Panc1 (cell line): ENCODE measurements at regions not wholly inside any gene's neighbourhood (a gene's known extent, or its start where the extent isn't known, plus 50 kb on each side); places are given as distances from the start of the nearest gene placed in this dataset.

ENCODE experiments used
- ATAC-seq: fragments of 200-7000 bp; cut with Tn5 transposase; 2 replicates; pipeline ENCODE4 v1.9.1; 2020; ENCODE audit warnings: mild to moderate bottlenecking, moderate library complexity
- BruUV-seq: library from RNA; stranded (reverse); fragments of 400-500 nt; replicated peaks from 2 replicates; lab custom pipeline; 2021; lab: Mats Ljungman, UMichigan
- CTCF ChIA-PET: fragments of 300-600 bp; sonication (Branson Sonifier 250); formaldehyde crosslinking; loops from one replicate; lab custom pipeline; 2022; ENCODE audit warnings: antibody characterized with exemption; lab: Charles Lee
- POLR2A ChIA-PET: fragments of 300-600 bp; sonication (Branson Sonifier 250); formaldehyde crosslinking; loops from one replicate; lab custom pipeline; 2022; ENCODE audit warnings: antibody characterized with exemption; lab: Charles Lee
- DNase-seq: peaks from one replicate; pipeline ENCODE4 v3.0.0-alpha.2; 2010; ENCODE audit warnings: low read depth, low spot score
- H3K27ac ChIP-seq: 2 replicates; pipeline ENCODE4 v1.5.1; 2011; ENCODE audit warnings: mild to moderate bottlenecking, low read length, inconsistent platforms
- H3K27me3 ChIP-seq: fragments of 200-500 bp; sonication (Bioruptor generic); 2 replicates; pipeline ENCODE4 v1.6.0; 2014; ENCODE audit warnings: low read length, inconsistent platforms; ENCODE audit not compliant: control insufficient read depth, insufficient read depth
- H3K36me3 ChIP-seq: fragments of 200-500 bp; sonication (Bioruptor generic); 2 replicates; pipeline ENCODE4 v1.5.1; 2014; ENCODE audit warnings: inconsistent platforms, mild to moderate bottlenecking, low read length, moderate library complexity; ENCODE audit not compliant: control insufficient read depth, insufficient read depth
- H3K4me1 ChIP-seq: 2 replicates; pipeline ENCODE4 v1.5.1; 2011; ENCODE audit warnings: inconsistent platforms, mild to moderate bottlenecking, low read length, moderate library complexity; ENCODE audit not compliant: control insufficient read depth, insufficient read depth
- H3K4me3 ChIP-seq, 2 experiments: 2 replicates each; pipeline ENCODE4 v1.5.1; 2011 to 2012; ENCODE audit warnings: low read depth in 2 of 2, low read length in 2 of 2, mild to moderate bottlenecking in 2 of 2, inconsistent platforms in 1 of 2, moderate library complexity in 1 of 2
- H3K9me3 ChIP-seq: fragments of 200-500 bp; sonication (Bioruptor generic); 2 replicates; pipeline ENCODE4 v1.5.1; 2014; ENCODE audit warnings: low read depth, mild to moderate bottlenecking, inconsistent platforms, low read length, moderate library complexity; ENCODE audit not compliant: control insufficient read depth, insufficient read depth
- POLR2AphosphoS5 ChIP-seq: IDR thresholded peaks from 2 replicates; pipeline ENCODE4 v1.6.1; 2012; ENCODE audit warnings: mild to moderate bottlenecking, low read depth, low read length, moderate library complexity
- SIN3A ChIP-seq: IDR thresholded peaks from 2 replicates; pipeline ENCODE4 v1.6.1; 2012; ENCODE audit warnings: low read depth, mild to moderate bottlenecking, low read length, moderate library complexity, borderline replicate concordance; ENCODE audit not compliant: insufficient read depth
- TCF7L2 ChIP-seq: IDR thresholded peaks from 2 replicates; pipeline ENCODE4 v1.6.1; 2011; ENCODE audit warnings: mild to moderate bottlenecking, low read depth, low read length, inconsistent platforms
- in situ Hi-C: cut with HindIII; loops from 2 replicates; pipeline ENCODE4 v1.10.0; 2016; ENCODE audit warnings: low sequenced_read_pairs, low pct_unique_long_range_greater_than_20kb
- intact Hi-C: fragments of 100-400 bp; cut with micrococcal nuclease; formaldehyde crosslinking; loops from one replicate; pipeline ENCODE4 v1.10.0; 2022; ENCODE audit not compliant: unreplicated experiment
- TF ChIP-seq, protein P1 (sequence below), 2 experiments: IDR thresholded peaks; 2 replicates each; pipeline ENCODE4 v1.6.1; 2011 to 2012; ENCODE audit warnings: low read depth in 2 of 2, control low read depth in 1 of 2, low read length in 1 of 2, mild to moderate bottlenecking in 1 of 2, moderate library complexity in 1 of 2; ENCODE audit not compliant: insufficient read depth in 1 of 2
- TF ChIP-seq, protein P2 (sequence below): fragments of 450-650 bp; IDR thresholded peaks from 2 replicates; pipeline ENCODE4 v1.5.1; 2017; ENCODE audit warnings: mild to moderate bottlenecking

DNA sequence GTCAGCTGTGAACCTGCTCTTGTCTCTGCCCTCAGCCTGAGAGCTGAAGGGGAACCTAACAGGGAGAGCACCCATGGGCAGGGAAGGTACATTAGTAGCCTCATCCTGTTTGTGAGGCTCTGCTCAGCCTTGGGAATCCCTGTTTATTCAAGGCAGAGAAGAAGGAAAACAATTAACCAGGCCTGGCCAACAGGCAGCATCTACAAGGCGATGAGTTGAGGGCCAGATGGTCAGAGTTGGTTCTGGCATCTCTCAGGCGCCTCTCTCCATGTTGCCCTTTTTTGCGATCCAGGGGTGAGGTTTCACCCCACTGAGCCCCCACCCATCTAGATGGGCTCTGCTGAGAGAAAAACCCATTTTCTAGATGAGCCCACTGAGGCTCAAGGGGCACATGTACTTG is 54.0 kb upstream of the TOP3B start:
- no peaks in the 10 kb centered on the region for H3K9me3 ChIP-seq
- H3K36me3 ChIP-seq: no peaks in the 10 kb centered on the region
- no peak overlapping the region for H3K4me3 ChIP-seq
- no peak overlapping the region for H3K27ac ChIP-seq
- DNase-seq: no peak
- TF ChIP-seq, protein P1, sequence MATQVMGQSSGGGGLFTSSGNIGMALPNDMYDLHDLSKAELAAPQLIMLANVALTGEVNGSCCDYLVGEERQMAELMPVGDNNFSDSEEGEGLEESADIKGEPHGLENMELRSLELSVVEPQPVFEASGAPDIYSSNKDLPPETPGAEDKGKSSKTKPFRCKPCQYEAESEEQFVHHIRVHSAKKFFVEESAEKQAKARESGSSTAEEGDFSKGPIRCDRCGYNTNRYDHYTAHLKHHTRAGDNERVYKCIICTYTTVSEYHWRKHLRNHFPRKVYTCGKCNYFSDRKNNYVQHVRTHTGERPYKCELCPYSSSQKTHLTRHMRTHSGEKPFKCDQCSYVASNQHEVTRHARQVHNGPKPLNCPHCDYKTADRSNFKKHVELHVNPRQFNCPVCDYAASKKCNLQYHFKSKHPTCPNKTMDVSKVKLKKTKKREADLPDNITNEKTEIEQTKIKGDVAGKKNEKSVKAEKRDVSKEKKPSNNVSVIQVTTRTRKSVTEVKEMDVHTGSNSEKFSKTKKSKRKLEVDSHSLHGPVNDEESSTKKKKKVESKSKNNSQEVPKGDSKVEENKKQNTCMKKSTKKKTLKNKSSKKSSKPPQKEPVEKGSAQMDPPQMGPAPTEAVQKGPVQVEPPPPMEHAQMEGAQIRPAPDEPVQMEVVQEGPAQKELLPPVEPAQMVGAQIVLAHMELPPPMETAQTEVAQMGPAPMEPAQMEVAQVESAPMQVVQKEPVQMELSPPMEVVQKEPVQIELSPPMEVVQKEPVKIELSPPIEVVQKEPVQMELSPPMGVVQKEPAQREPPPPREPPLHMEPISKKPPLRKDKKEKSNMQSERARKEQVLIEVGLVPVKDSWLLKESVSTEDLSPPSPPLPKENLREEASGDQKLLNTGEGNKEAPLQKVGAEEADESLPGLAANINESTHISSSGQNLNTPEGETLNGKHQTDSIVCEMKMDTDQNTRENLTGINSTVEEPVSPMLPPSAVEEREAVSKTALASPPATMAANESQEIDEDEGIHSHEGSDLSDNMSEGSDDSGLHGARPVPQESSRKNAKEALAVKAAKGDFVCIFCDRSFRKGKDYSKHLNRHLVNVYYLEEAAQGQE (IDR thresholded peaks at IDR 0.05; ENCODE audit: insufficient read depth in 1 of 2, low read depth in 2 of 2, low read length in 1 of 2): no peak
- no peaks in the 10 kb centered on the region; the same call in 1 of the 2 replicates for H3K27me3 ChIP-seq
- intact Hi-C loops: no loop called here
- POLR2A ChIA-PET: no interaction called here
- CTCF ChIA-PET: interaction anchor here (0.5 kb wide), 1 partner anchor 713 kb away, joined by 3 read pairs; no protein-coding TSS in a partner anchor
- ATAC-seq: no peak
- H3K4me1 ChIP-seq: no peaks in the 10 kb centered on the region
- no TSS peak for BruUV-seq
- in situ Hi-C loops: no loop called here

DNA sequence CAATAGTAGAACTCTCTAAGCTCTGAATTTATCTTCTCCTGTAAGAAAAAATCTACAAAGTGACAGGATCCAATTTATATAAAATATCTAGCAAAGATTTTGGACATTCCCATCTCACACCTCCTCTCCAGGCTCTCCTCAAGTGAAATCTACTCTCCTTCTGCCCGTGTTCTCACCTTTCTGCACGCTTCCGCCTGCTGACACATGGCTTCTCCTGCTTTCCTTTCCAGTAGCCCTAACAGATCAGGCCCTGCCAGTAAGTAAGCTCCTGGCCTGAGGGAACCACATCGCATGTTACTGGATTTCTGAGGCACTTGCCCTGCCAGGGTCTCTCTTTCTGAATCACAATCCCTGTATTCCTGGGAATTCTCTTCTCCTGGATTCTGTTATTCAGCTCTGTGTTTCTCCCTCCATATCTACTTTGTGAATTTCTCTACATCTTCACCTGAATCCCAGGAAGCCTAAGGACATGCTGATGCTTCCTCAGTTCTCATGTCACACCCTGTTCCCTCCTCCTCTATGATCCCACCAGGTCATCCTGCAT is 53.3 kb upstream of the TOP3B start:
- in situ Hi-C loops: no loop called here
- no peaks in the 10 kb centered on the region for H3K9me3 ChIP-seq
- POLR2A ChIA-PET: no interaction called here
- ATAC-seq: no peak
- H3K27me3 ChIP-seq: no peaks in the 10 kb centered on the region; the same call in 1 of the 2 replicates
- no peaks in the 10 kb centered on the region for H3K36me3 ChIP-seq
- no peak for TF ChIP-seq POLR2AphosphoS5
- TF ChIP-seq, protein P1 (IDR thresholded peaks at IDR 0.05; ENCODE audit: insufficient read depth in 1 of 2, low read depth in 2 of 2, low read length in 1 of 2): no peak
- TF ChIP-seq SIN3A: no peak
- no peak for TF ChIP-seq TCF7L2
- TF ChIP-seq, protein P2, sequence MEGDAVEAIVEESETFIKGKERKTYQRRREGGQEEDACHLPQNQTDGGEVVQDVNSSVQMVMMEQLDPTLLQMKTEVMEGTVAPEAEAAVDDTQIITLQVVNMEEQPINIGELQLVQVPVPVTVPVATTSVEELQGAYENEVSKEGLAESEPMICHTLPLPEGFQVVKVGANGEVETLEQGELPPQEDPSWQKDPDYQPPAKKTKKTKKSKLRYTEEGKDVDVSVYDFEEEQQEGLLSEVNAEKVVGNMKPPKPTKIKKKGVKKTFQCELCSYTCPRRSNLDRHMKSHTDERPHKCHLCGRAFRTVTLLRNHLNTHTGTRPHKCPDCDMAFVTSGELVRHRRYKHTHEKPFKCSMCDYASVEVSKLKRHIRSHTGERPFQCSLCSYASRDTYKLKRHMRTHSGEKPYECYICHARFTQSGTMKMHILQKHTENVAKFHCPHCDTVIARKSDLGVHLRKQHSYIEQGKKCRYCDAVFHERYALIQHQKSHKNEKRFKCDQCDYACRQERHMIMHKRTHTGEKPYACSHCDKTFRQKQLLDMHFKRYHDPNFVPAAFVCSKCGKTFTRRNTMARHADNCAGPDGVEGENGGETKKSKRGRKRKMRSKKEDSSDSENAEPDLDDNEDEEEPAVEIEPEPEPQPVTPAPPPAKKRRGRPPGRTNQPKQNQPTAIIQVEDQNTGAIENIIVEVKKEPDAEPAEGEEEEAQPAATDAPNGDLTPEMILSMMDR: no peak
- H3K27ac ChIP-seq: no peak overlapping the region
- no peak overlapping the region for H3K4me3 ChIP-seq
- DNase-seq: no peak
- H3K4me1 ChIP-seq: no peaks in the 10 kb centered on the region
- CTCF ChIA-PET: no interaction called here
- BruUV-seq: no TSS peak
- intact Hi-C loops: no loop called here
